HL-60 (cell line): ENCODE measurements at regions not wholly inside any gene's neighbourhood (a gene's known extent, or its start where the extent isn't known, plus 50 kb on each side); places are given as distances from the start of the nearest gene placed in this dataset.

ENCODE experiments used
- DNase-seq, 2 experiments: peaks; one replicate each; pipeline ENCODE4 v3.0.0-alpha.2; 2010 to 2020; ENCODE audit warnings: low read depth in 1 of 2, low spot score in 1 of 2
- H3K27ac ChIP-seq: fragments of 250-450 bp; sonication (Bioruptor Pico); replicated peaks from 2 replicates; pipeline ENCODE4 v1.5.1; 2020; ENCODE audit warnings: mild to moderate bottlenecking, moderate library complexity
- H3K27me3 ChIP-seq: fragments of 250-450 bp; sonication (Bioruptor Pico); 2 replicates; pipeline ENCODE4 v1.5.1; 2021; ENCODE audit warnings: mild to moderate bottlenecking, moderate library complexity; ENCODE audit not compliant: insufficient read depth, poor library complexity, severe bottlenecking
- H3K4me3 ChIP-seq: replicated peaks from 2 replicates; pipeline ENCODE4 v1.5.1; 2011; ENCODE audit warnings: mild to moderate bottlenecking, control low read depth, low read length; ENCODE audit not compliant: insufficient read depth
- GABPA ChIP-seq: IDR thresholded peaks from 2 replicates; pipeline ENCODE4 v1.6.1; 2012; ENCODE audit warnings: low read depth
- POLR2AphosphoS5 ChIP-seq: IDR thresholded peaks from 2 replicates; pipeline ENCODE4 v1.6.1; 2012; ENCODE audit warnings: low read depth
- SPI1 ChIP-seq: IDR thresholded peaks from 2 replicates; pipeline ENCODE4 v1.6.1; 2012; ENCODE audit warnings: low read depth, mild to moderate bottlenecking, borderline replicate concordance
- TF ChIP-seq, protein P1 (sequence below): IDR thresholded peaks from 2 replicates; pipeline ENCODE4 v1.6.1; 2012; ENCODE audit warnings: low read depth; ENCODE audit not compliant: insufficient replicate concordance
- TF ChIP-seq, protein P2 (sequence below): IDR thresholded peaks from one replicate; pipeline ENCODE4 v1.5.1; 2011; ENCODE audit warnings: low read length, control low read depth, inconsistent platforms; ENCODE audit not compliant: insufficient read depth

DNA sequence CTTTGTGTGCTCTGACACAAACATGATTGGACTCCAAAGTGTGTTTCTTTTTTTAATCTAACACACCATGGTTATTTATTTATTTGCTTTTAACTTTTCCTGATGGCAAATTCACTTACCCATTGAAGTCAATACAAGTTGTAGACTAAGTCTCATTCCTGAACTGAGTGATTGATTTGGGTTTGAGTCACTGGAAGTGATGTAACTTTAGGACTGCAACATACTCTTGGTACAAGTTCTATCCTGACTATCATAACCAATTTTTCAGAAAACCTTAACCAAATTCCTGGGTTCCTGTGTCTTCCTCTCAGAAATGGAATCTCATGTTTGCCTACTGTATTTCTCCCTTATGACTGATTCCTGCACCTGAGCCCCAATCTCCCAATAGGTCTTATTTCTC, 590.0 kb upstream of the ROBO1 start:
- TF ChIP-seq POLR2AphosphoS5 (no peak), SPI1 (no peak), GABPA (no peak)
- TF ChIP-seq, protein P1, sequence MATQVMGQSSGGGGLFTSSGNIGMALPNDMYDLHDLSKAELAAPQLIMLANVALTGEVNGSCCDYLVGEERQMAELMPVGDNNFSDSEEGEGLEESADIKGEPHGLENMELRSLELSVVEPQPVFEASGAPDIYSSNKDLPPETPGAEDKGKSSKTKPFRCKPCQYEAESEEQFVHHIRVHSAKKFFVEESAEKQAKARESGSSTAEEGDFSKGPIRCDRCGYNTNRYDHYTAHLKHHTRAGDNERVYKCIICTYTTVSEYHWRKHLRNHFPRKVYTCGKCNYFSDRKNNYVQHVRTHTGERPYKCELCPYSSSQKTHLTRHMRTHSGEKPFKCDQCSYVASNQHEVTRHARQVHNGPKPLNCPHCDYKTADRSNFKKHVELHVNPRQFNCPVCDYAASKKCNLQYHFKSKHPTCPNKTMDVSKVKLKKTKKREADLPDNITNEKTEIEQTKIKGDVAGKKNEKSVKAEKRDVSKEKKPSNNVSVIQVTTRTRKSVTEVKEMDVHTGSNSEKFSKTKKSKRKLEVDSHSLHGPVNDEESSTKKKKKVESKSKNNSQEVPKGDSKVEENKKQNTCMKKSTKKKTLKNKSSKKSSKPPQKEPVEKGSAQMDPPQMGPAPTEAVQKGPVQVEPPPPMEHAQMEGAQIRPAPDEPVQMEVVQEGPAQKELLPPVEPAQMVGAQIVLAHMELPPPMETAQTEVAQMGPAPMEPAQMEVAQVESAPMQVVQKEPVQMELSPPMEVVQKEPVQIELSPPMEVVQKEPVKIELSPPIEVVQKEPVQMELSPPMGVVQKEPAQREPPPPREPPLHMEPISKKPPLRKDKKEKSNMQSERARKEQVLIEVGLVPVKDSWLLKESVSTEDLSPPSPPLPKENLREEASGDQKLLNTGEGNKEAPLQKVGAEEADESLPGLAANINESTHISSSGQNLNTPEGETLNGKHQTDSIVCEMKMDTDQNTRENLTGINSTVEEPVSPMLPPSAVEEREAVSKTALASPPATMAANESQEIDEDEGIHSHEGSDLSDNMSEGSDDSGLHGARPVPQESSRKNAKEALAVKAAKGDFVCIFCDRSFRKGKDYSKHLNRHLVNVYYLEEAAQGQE: no peak
- TF ChIP-seq, protein P2, sequence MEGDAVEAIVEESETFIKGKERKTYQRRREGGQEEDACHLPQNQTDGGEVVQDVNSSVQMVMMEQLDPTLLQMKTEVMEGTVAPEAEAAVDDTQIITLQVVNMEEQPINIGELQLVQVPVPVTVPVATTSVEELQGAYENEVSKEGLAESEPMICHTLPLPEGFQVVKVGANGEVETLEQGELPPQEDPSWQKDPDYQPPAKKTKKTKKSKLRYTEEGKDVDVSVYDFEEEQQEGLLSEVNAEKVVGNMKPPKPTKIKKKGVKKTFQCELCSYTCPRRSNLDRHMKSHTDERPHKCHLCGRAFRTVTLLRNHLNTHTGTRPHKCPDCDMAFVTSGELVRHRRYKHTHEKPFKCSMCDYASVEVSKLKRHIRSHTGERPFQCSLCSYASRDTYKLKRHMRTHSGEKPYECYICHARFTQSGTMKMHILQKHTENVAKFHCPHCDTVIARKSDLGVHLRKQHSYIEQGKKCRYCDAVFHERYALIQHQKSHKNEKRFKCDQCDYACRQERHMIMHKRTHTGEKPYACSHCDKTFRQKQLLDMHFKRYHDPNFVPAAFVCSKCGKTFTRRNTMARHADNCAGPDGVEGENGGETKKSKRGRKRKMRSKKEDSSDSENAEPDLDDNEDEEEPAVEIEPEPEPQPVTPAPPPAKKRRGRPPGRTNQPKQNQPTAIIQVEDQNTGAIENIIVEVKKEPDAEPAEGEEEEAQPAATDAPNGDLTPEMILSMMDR: no peak
- DNase-seq: no peak
- H3K4me3 ChIP-seq: no peak overlapping the region
- no peaks in the 10 kb centered on the region for H3K27me3 ChIP-seq
- no peak overlapping the region for H3K27ac ChIP-seq

DNA sequence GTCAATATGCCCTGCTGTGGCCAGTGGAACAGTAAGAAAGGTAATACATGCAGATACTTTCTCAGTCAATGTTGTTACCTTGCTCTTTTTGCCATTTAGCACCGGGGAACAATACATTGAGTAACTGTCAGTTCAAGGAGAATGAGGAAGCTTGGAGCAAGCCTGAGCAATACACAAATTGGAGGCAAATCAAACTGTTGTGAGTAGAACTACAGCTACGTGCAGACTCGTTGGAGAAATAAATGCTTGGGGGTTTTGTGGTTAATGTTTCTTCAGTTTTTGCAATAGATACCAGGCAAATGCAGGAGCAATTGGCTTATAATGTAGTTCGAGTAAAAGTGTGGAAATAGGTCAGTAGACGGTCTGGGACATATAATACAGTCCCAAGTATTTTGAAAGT, 587.3 kb upstream of the ROBO1 start:
- peak; percentile 76 for TF ChIP-seq POLR2AphosphoS5
- TF ChIP-seq, protein P1: no peak
- peak; percentile 41; the same call in 1 of the 2 replicates for TF ChIP-seq SPI1
- no peak for TF ChIP-seq GABPA
- TF ChIP-seq, protein P2: no peak
- H3K27ac ChIP-seq: peak overlapping the region; percentile 59
- DNase-seq: peak; percentile 70 to 92

DNA sequence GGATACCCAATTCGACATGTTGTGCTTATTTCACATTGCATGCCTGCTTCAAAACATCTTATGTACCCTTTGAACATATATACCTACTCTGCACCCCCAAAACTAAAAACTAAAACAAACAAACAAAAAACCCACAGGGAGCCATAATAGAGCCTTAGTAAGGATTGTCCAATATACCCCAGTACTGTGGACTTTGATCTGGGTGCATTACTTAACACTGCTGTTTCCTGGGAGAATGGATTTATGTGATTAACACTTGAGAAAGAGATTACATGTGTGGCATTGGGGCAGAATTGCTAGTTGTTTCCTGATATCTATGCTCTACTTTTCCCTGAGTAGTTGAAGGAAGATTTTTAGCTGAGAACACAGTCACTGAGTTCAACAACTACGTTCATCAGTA, 583.4 kb upstream of the ROBO1 start:
- Histone ChIP-seq H3K27me3 (no peaks in the 10 kb centered on the region), H3K4me3 (no peak overlapping the region), H3K27ac (no peak overlapping the region)
- no peak for DNase-seq
- TF ChIP-seq POLR2AphosphoS5 (no peak), GABPA (no peak), SPI1 (no peak)
- TF ChIP-seq, protein P2: no peak
- TF ChIP-seq, protein P1: no peak

More for the DNA sequence above, 587.3 kb upstream of the ROBO1 start:
- no peaks in the 10 kb centered on the region for H3K27me3 ChIP-seq
- H3K4me3 ChIP-seq: no peak overlapping the region
